ENCODE measurements at regions not wholly inside any gene's neighbourhood (a gene's known extent, or its start where the extent isn't known, plus 50 kb on each side); places are given as distances from the start of the nearest gene placed in this dataset.

DNA sequence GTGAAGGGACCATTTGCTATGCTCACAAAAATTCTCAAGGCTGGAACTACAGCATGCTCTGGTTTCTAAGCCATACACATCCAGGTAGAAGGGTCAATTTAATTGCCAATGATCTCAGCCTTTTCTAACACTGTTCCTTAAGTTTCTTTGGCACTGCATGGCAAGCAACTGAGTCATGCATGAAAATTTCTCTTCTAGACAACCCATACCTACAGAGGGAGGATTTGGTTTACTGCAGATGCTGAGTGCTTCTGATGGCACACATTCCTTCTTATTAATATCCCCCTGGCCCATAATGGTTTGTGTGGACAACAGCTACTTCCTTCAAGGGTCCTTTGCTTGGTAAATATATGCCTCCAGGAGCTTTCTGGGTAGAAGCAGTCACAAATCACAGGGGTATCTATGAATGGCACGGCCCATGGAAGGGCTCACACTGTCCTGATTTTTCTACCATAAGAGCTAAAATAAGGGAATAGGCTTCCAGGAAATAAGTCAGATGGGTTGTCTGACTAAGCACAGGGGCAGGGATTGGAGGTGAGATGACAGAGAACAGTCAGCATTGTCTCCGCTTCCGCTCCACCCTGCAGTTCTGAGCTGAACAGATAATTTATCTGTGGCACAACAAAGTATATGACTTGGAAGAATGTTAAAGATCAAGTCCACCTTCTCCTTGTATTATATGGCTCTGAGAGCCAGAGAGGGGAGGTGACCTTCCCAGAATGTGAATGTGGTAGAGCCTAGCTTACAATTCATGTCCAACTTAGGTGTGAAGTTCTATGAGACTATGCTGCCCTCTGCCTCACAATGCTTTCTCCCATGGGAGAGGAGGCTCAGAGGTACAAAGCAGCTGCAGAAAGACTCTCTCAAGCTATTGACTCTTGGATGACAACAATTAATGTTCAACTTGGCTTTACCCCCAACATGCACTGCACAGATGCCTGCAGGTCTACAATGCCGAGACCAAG, 199.2 kb upstream of the TNP1 start:
- TF ChIP-seq, protein P1, sequence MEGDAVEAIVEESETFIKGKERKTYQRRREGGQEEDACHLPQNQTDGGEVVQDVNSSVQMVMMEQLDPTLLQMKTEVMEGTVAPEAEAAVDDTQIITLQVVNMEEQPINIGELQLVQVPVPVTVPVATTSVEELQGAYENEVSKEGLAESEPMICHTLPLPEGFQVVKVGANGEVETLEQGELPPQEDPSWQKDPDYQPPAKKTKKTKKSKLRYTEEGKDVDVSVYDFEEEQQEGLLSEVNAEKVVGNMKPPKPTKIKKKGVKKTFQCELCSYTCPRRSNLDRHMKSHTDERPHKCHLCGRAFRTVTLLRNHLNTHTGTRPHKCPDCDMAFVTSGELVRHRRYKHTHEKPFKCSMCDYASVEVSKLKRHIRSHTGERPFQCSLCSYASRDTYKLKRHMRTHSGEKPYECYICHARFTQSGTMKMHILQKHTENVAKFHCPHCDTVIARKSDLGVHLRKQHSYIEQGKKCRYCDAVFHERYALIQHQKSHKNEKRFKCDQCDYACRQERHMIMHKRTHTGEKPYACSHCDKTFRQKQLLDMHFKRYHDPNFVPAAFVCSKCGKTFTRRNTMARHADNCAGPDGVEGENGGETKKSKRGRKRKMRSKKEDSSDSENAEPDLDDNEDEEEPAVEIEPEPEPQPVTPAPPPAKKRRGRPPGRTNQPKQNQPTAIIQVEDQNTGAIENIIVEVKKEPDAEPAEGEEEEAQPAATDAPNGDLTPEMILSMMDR (IDR thresholded peaks at IDR 0.05): no peak
- TF ChIP-seq POLR2A (IDR thresholded peaks at IDR 0.05): no peak

All from uterus (tissue), 2 donors.